ENCODE measurements at regions not wholly inside any gene's neighbourhood (a gene's known extent, or its start where the extent isn't known, plus 50 kb on each side); places are given as distances from the start of the nearest gene placed in this dataset.

- DNase-seq (ENCODE audit: low spot score) (no peak), FAIRE-seq (no peak)
Observed at GRCh38 chrX:9195199-9195880, 161.4 kb upstream of the FAM9B start.

GRCh38 chrX:9196961-9197640, 163.2 kb upstream of the FAM9B start:
- DNase-seq (ENCODE audit: low spot score) (no peak), FAIRE-seq (no peak)

GRCh38 chrX:9204560-9204959, 170.6 kb upstream of the FAM9B start:
- FAIRE-seq (no peak), DNase-seq (ENCODE audit: low spot score) (no peak)

- DNase-seq (ENCODE audit: low spot score) (no peak), FAIRE-seq (no peak)
Observed at GRCh38 chrX:9205599-9206223, 171.8 kb upstream of the FAM9B start.

GRCh38 chrX:9207142-9207541, 173.2 kb upstream of the FAM9B start:
- DNase-seq (ENCODE audit: low spot score) (no peak), FAIRE-seq (no peak)

- no peak for DNase-seq (ENCODE audit: low spot score)
- FAIRE-seq = no peak
Observed at GRCh38 chrX:9211269-9211668, 177.3 kb upstream of the FAM9B start.

- FAIRE-seq (no peak), DNase-seq (ENCODE audit: low spot score) (no peak)
Observed at GRCh38 chrX:9221781-9222180, 187.9 kb upstream of the FAM9B start.

- DNase-seq (ENCODE audit: low spot score) (no peak), FAIRE-seq (no peak)
Observed at GRCh38 chrX:9222299-9222698, 188.4 kb upstream of the FAM9B start.

GRCh38 chrX:9227276-9227675, 193.3 kb upstream of the FAM9B start:
- no peak for DNase-seq (ENCODE audit: low spot score)
- no peak for FAIRE-seq

- DNase-seq (ENCODE audit: low spot score) (peak; percentile 8), FAIRE-seq (no peak)
Observed at GRCh38 chrX:9231491-9231890, 197.6 kb upstream of the FAM9B start.

- no peak for DNase-seq (ENCODE audit: low spot score)
- FAIRE-seq = no peak
Observed at GRCh38 chrX:9233141-9233540, 199.2 kb upstream of the FAM9B start.

GRCh38 chrX:9234315-9234714, 200.4 kb upstream of the FAM9B start:
- no peak for DNase-seq (ENCODE audit: low spot score)
- no peak for FAIRE-seq

- no peak for DNase-seq (ENCODE audit: low spot score)
- no peak for FAIRE-seq
Observed at GRCh38 chrX:9235722-9236121, 201.8 kb upstream of the FAM9B start.

- DNase-seq (ENCODE audit: low spot score) (no peak), FAIRE-seq (no peak)
Observed at GRCh38 chrX:9240956-9241355, 207.0 kb upstream of the FAM9B start.

GRCh38 chrX:9241427-9241826, 207.5 kb upstream of the FAM9B start:
- no peak for DNase-seq (ENCODE audit: low spot score)
- FAIRE-seq = no peak

GRCh38 chrX:9249051-9249846, 215.3 kb upstream of the FAM9B start:
- no peak for FAIRE-seq

GRCh38 chrX:9252182-9252581, 212.7 kb upstream of the TBL1X start:
- no peak for DNase-seq (ENCODE audit: low spot score)
- no peak for FAIRE-seq

More at GRCh38 chrX:9249051-9249846, 215.3 kb upstream of the FAM9B start:
- no peak for DNase-seq (ENCODE audit: low spot score)

- DNase-seq (ENCODE audit: low spot score) (no peak), FAIRE-seq (no peak)
Observed at GRCh38 chrX:9253211-9253610, 211.6 kb upstream of the TBL1X start.

- DNase-seq (ENCODE audit: low spot score) (no peak), FAIRE-seq (no peak)
Observed at GRCh38 chrX:9257718-9258420, 207.0 kb upstream of the TBL1X start.

- FAIRE-seq (no peak), DNase-seq (ENCODE audit: low spot score) (no peak)
Observed at GRCh38 chrX:9258421-9259104, 206.3 kb upstream of the TBL1X start.

- no peak for FAIRE-seq
Observed at GRCh38 chrX:9260603-9261002, 204.3 kb upstream of the TBL1X start.

More at GRCh38 chrX:9260603-9261002, 204.3 kb upstream of the TBL1X start:
- DNase-seq (ENCODE audit: low spot score) = no peak
